Chondrocyte (in vitro differentiated cells): ENCODE measurements at regions not wholly inside any gene's neighbourhood (a gene's known extent, or its start where the extent isn't known, plus 50 kb on each side); places are given as distances from the start of the nearest gene placed in this dataset.

Source experiments
- DNase-seq: peaks from one replicate; pipeline ENCODE4 v3.0.0; 2021; ENCODE audit warnings: mixed read lengths, low spot score
- H3K27ac Mint-ChIP-seq: one replicate; pipeline ENCODE4 v1.8.0; 2021; ENCODE audit warnings: mild to moderate bottlenecking, moderate library complexity, mixed read lengths; ENCODE audit not compliant: unreplicated experiment
- H3K27me3 Mint-ChIP-seq: 2 replicates; pipeline ENCODE4 v1.8.0; 2021; ENCODE audit warnings: low read depth, mixed read lengths
- H3K36me3 Mint-ChIP-seq: 2 replicates; pipeline ENCODE4 v1.8.0; 2021; ENCODE audit warnings: low read depth, mixed read lengths
- H3K4me1 Mint-ChIP-seq: 2 replicates; pipeline ENCODE4 v1.8.0; 2021; ENCODE audit warnings: low read depth, mild to moderate bottlenecking, mixed read lengths
- H3K4me3 Mint-ChIP-seq: one replicate; pipeline ENCODE4 v1.8.0; 2021; ENCODE audit warnings: mild to moderate bottlenecking, moderate library complexity, mixed read lengths; ENCODE audit not compliant: unreplicated experiment
- H3K9me3 Mint-ChIP-seq: 2 replicates; pipeline ENCODE4 v1.8.0; 2021; ENCODE audit warnings: low read depth, mixed read lengths
- TF ChIP-seq, protein P1 (sequence below): fragments of 200-600 bp; sonication (generic); IDR thresholded peaks from 2 replicates; pipeline ENCODE4 v1.5.0; 2021; ENCODE audit warnings: antibody characterized with exemption, mild to moderate bottlenecking, moderate library complexity

DNA sequence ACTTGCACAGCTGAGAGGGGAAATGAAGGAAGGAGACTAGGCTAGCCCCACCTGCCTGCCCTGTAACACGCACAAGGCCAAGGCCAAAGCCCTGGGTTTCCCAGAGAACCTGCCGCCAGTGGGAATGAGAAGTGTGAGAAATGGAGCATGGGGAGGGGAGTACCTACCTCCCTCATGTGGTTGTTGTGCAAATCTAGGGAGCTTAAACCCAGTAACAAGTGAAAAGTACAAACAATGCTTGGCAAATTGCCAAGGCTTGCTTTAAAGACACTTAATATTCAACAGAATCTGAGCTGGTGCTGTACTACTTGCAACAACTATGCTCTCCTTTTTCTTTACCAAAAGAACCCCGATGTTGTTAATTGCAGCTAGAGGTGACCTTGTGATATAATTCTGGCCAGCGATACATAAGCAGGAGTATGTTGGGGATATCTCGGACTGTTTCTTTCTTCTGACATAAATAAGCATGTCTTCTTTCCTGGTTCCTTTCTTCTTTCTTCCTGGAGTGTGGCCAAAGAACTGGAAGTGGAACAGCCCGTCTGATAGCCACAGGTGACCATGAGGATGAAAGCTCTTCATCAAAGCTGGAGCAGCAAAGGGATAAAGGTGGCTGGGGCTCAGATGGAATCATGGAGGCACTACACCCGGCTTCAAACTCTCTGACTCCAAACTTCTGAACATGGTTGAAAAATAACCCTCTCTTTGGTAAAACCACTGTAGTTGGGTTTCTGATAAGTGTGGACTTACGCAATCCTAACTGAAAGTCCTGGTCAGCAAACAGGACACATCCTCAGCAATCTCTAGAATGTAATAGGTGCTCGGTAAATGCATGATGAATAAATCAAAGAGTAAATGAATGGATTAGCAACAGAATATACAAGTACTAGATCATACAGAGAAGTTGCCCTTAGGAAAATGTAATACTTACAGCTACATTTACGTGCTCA is 207.9 kb downstream of the NUAK1 start:
- Mint-ChIP-seq H3K27ac (no peak overlapping the region), H3K27me3 (no peaks in the 10 kb centered on the region), H3K4me1 (peaks cover 22% of the 10 kb centered on the region), H3K9me3 (peaks cover 3% of the 10 kb centered on the region), H3K36me3 (peaks cover 2% of the 10 kb centered on the region), H3K4me3 (no peak overlapping the region)
- TF ChIP-seq, protein P1, sequence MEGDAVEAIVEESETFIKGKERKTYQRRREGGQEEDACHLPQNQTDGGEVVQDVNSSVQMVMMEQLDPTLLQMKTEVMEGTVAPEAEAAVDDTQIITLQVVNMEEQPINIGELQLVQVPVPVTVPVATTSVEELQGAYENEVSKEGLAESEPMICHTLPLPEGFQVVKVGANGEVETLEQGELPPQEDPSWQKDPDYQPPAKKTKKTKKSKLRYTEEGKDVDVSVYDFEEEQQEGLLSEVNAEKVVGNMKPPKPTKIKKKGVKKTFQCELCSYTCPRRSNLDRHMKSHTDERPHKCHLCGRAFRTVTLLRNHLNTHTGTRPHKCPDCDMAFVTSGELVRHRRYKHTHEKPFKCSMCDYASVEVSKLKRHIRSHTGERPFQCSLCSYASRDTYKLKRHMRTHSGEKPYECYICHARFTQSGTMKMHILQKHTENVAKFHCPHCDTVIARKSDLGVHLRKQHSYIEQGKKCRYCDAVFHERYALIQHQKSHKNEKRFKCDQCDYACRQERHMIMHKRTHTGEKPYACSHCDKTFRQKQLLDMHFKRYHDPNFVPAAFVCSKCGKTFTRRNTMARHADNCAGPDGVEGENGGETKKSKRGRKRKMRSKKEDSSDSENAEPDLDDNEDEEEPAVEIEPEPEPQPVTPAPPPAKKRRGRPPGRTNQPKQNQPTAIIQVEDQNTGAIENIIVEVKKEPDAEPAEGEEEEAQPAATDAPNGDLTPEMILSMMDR, result no peak
- no peak for DNase-seq

DNA sequence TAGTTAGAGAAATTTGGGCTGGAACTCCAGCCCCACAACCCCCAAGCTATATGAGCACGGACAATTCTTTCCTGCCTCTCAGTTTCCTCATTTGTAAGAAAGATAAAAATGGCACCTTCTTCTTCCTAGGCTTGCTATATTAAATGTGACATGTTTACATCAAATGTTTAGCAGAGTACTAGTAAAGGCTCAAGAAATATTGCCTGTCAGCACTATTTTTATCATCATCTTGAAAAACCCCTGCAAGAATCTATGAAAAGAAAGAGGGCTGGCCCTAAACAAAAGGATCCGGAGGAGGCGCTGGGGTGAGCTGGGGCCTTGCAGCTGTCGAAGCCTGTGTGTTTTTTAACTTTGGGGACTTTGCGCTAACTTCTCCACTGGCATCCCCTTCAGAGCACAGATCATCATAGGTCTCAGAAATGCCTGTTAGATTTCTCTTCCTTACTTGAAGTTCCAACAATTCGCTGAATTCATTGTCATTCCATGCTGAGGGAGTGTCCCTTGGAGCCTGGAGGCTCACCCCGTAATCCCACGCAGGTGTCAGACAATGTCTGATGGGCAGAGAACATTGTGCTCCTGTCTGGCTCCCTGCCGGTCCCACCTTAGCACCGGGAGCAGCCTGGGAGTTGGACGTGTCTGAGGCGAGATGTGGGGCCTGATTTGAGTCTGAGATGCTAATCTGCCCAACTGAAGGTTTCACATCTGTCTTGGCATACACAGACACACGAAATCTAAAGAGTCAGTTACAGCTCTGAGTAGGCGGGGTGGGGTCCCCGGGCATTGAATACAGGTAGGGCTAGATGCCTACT is 206.8 kb downstream of the NUAK1 start:
- peaks cover 2% of the 10 kb centered on the region for H3K36me3 Mint-ChIP-seq
- TF ChIP-seq, protein P1, result no peak
- peaks cover 22% of the 10 kb centered on the region for H3K4me1 Mint-ChIP-seq
- H3K27me3 Mint-ChIP-seq, result no peaks in the 10 kb centered on the region
- no peak overlapping the region for H3K27ac Mint-ChIP-seq
- H3K4me3 Mint-ChIP-seq, result no peak overlapping the region
- no peak for DNase-seq
- peaks cover 3% of the 10 kb centered on the region for H3K9me3 Mint-ChIP-seq

DNA sequence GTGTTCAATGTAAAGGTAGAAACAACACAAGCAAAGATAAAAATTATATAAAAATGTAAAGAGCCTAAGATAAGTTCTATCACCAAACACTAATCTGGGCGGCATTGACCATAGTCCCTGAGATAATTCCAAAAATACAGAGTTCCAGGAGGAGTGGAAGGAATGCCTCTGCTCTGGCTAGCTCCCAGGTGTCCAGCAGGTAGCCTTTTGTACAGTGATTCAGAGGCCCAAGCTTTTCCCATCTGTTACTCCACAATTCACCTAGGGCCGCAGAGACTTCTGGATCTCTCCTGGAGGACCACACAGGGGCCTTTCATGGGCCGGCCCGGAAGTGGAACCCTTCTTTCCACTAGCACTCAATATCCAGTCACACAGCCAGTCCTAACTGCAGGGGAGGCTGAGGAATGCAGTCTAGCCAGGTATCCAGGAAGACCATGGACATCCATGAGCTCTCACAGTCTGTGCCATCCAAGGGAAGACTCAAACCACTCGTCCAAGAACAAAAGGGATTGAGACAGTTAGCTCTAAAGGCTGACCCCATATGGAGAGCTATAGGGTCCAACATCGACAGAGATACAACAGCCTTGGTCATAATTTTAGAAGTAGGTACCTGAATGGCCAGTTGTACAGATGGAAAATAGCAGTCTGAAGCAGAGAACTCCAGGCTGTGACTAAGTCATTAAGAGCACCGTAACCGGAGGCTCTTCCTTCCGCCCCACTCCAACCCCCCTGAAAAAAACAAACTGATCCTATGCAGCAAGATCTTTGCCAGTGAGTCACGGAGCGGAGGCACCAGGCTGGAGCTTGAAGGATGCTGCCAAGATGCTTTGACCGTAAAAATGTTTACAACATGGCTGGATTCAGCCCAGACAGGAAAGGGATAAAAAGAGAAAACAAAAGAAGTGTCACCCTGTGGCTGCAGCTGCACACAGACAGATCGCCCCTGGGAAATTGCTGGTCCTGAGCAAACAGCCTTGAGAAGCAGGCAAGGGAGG is 204.8 kb downstream of the NUAK1 start:
- H3K36me3 Mint-ChIP-seq, result no peaks in the 10 kb centered on the region
- H3K4me1 Mint-ChIP-seq, result peaks cover 22% of the 10 kb centered on the region
- H3K27me3 Mint-ChIP-seq, result no peaks in the 10 kb centered on the region
- TF ChIP-seq, protein P1, result no peak
- H3K4me3 Mint-ChIP-seq, result no peak overlapping the region
- H3K27ac Mint-ChIP-seq, result peak overlapping the region; percentile 80
- no peak for DNase-seq
- H3K9me3 Mint-ChIP-seq, result no peaks in the 10 kb centered on the region

DNA sequence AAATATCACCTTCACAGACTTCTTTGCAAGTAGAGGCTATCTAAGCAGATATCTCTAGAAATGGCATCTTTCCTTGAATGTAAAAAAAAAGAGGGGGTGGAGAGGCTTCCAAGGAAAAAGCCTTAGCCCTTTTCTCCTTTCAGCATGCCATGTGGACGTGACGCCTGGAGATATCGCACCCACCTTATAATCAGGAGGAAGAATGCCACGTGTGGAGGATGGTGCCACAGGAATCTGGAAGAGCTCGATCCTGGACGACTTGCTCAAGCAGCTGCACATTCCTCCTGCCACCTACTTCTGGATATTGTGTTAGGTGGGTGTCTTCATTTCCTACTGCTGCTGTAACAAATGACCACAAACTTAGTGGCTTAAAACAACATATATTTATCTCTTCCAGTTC is 203.6 kb downstream of the NUAK1 start:
- no peak for DNase-seq
- H3K27ac Mint-ChIP-seq, result no peak overlapping the region
- TF ChIP-seq, protein P1, result no peak
- H3K4me1 Mint-ChIP-seq, result peaks cover 22% of the 10 kb centered on the region
- H3K4me3 Mint-ChIP-seq, result no peak overlapping the region
- no peaks in the 10 kb centered on the region for H3K27me3 Mint-ChIP-seq
- no peaks in the 10 kb centered on the region for H3K36me3 Mint-ChIP-seq
- no peaks in the 10 kb centered on the region for H3K9me3 Mint-ChIP-seq
